ENCODE measurements at regions not wholly inside any gene's neighbourhood (a gene's known extent, or its start where the extent isn't known, plus 50 kb on each side); places are given as distances from the start of the nearest gene placed in this dataset.
A peak's percentile ranks its signal among the peaks of the same experiment; 100 is the strongest.

- DNase-seq (ENCODE audit: low read depth, low spot score), result no peak
Measured at GRCh38 chr4:14835288-14835687, 167.0 kb upstream of the CPEB2 start.

GRCh38 chr4:14835708-14836425 lies 166.4 kb upstream of the CPEB2 start:
- no peak for DNase-seq (ENCODE audit: low read depth, low spot score)

- no peak for DNase-seq (ENCODE audit: low read depth, low spot score)
Measured at GRCh38 chr4:14837860-14838259, 164.4 kb upstream of the CPEB2 start.

GRCh38 chr4:14841801-14842768 lies 160.2 kb upstream of the CPEB2 start:
- DNase-seq (ENCODE audit: low read depth, low spot score), result no peak

- DNase-seq (ENCODE audit: low read depth, low spot score), result no peak
Measured at GRCh38 chr4:14842964-14843630, 159.2 kb upstream of the CPEB2 start.

- DNase-seq (ENCODE audit: low read depth, low spot score), result no peak
Measured at GRCh38 chr4:14844061-14844460, 158.2 kb upstream of the CPEB2 start.

GRCh38 chr4:14848229-14848628 lies 154.1 kb upstream of the CPEB2 start:
- DNase-seq (ENCODE audit: low read depth, low spot score), result no peak

- DNase-seq (ENCODE audit: low read depth, low spot score), result no peak
Measured at GRCh38 chr4:14850455-14851097, 151.7 kb upstream of the CPEB2 start.

GRCh38 chr4:14853176-14853943 lies 148.9 kb upstream of the CPEB2 start:
- DNase-seq (ENCODE audit: low read depth, low spot score), result no peak

- no peak for DNase-seq (ENCODE audit: low read depth, low spot score)
Measured at GRCh38 chr4:14855719-14856061, 146.6 kb upstream of the CPEB2 start.

GRCh38 chr4:14856062-14856933 lies 146.0 kb upstream of the CPEB2 start:
- peak; percentile 97 for DNase-seq (ENCODE audit: low read depth, low spot score)

GRCh38 chr4:14856934-14857235 lies 145.4 kb upstream of the CPEB2 start:
- no peak for DNase-seq (ENCODE audit: low read depth, low spot score)

GRCh38 chr4:14857475-14857874 lies 144.8 kb upstream of the CPEB2 start:
- no peak for DNase-seq (ENCODE audit: low read depth, low spot score)

- no peak for DNase-seq (ENCODE audit: low read depth, low spot score)
Measured at GRCh38 chr4:14857981-14858380, 144.3 kb upstream of the CPEB2 start.

GRCh38 chr4:14862891-14863290 lies 139.4 kb upstream of the CPEB2 start:
- no peak for DNase-seq (ENCODE audit: low read depth, low spot score)

- DNase-seq (ENCODE audit: low read depth, low spot score), result no peak
Measured at GRCh38 chr4:14863418-14864364, 138.6 kb upstream of the CPEB2 start.

GRCh38 chr4:14864365-14865030 lies 137.8 kb upstream of the CPEB2 start:
- DNase-seq (ENCODE audit: low read depth, low spot score), result no peak

- DNase-seq (ENCODE audit: low read depth, low spot score), result no peak
Measured at GRCh38 chr4:14865031-14865366, 137.3 kb upstream of the CPEB2 start.

- DNase-seq (ENCODE audit: low read depth, low spot score), result no peak
Measured at GRCh38 chr4:14865804-14866203, 136.5 kb upstream of the CPEB2 start.
